Activated T-cell treated with anti-CD3 and anti-CD28 coated beads, Interleukin-2, amount 50 U/mL, for 24 hours (primary cell): ENCODE measurements at regions not wholly inside any gene's neighbourhood (a gene's known extent, or its start where the extent isn't known, plus 50 kb on each side); places are given as distances from the start of the nearest gene placed in this dataset.

Source experiments
- DNase-seq: peaks from one replicate; pipeline ENCODE4 v3.0.0-alpha.2; 2020
- H3K27ac Mint-ChIP-seq: 2 replicates; pipeline ENCODE4 v1.8.0; 2020; ENCODE audit warnings: mild to moderate bottlenecking, mixed read lengths
- H3K27me3 Mint-ChIP-seq: 2 replicates; pipeline ENCODE4 v1.8.0; 2020; ENCODE audit warnings: mixed read lengths
- H3K36me3 Mint-ChIP-seq: 2 replicates; pipeline ENCODE4 v1.8.0; 2020; ENCODE audit warnings: low read depth, mixed read lengths
- H3K4me1 Mint-ChIP-seq: 2 replicates; pipeline ENCODE4 v1.8.0; 2020; ENCODE audit warnings: low read depth, mixed read lengths
- H3K4me3 Mint-ChIP-seq: 2 replicates; pipeline ENCODE4 v1.8.0; 2020; ENCODE audit warnings: mild to moderate bottlenecking, moderate library complexity, mixed read lengths
- H3K9me3 Mint-ChIP-seq: 2 replicates; pipeline ENCODE4 v1.8.0; 2020; ENCODE audit warnings: mixed read lengths

- Mint-ChIP-seq H3K27ac (no peak overlapping the region), H3K27me3 (no peaks in the 10 kb centered on the region), H3K9me3 (no peaks in the 10 kb centered on the region)
Observed at GRCh38 chr12:74801625-74802024, 264.0 kb downstream of the ATXN7L3B start.

GRCh38 chr12:74816398-74817175, 279.0 kb downstream of the ATXN7L3B start:
- H3K27me3 Mint-ChIP-seq = no peaks in the 10 kb centered on the region
- DNase-seq = no peak
- no peak overlapping the region for H3K27ac Mint-ChIP-seq
- H3K4me1 Mint-ChIP-seq = no peaks in the 10 kb centered on the region
- no peak overlapping the region for H3K4me3 Mint-ChIP-seq
- H3K36me3 Mint-ChIP-seq = no peaks in the 10 kb centered on the region
- peaks cover 6% of the 10 kb centered on the region for H3K9me3 Mint-ChIP-seq

More at GRCh38 chr12:74801625-74802024, 264.0 kb downstream of the ATXN7L3B start:
- Mint-ChIP-seq H3K36me3 (no peaks in the 10 kb centered on the region), H3K4me3 (no peak overlapping the region), H3K4me1 (no peaks in the 10 kb centered on the region)
- DNase-seq = no peak

GRCh38 chr12:74817499-74817898, 279.9 kb downstream of the ATXN7L3B start:
- DNase-seq = no peak
- no peaks in the 10 kb centered on the region for H3K36me3 Mint-ChIP-seq
- peaks cover 6% of the 10 kb centered on the region for H3K9me3 Mint-ChIP-seq
- no peak overlapping the region for H3K27ac Mint-ChIP-seq
- H3K4me3 Mint-ChIP-seq = no peak overlapping the region
- H3K27me3 Mint-ChIP-seq = no peaks in the 10 kb centered on the region
- no peaks in the 10 kb centered on the region for H3K4me1 Mint-ChIP-seq

- no peaks in the 10 kb centered on the region for H3K27me3 Mint-ChIP-seq
- no peaks in the 10 kb centered on the region for H3K4me1 Mint-ChIP-seq
Observed at GRCh38 chr12:74818412-74818811, 280.8 kb downstream of the ATXN7L3B start.

GRCh38 chr12:74820324-74820723, 282.7 kb downstream of the ATXN7L3B start:
- H3K4me1 Mint-ChIP-seq = no peaks in the 10 kb centered on the region
- no peaks in the 10 kb centered on the region for H3K27me3 Mint-ChIP-seq
- H3K36me3 Mint-ChIP-seq = no peaks in the 10 kb centered on the region
- H3K9me3 Mint-ChIP-seq = no peaks in the 10 kb centered on the region
- H3K27ac Mint-ChIP-seq = no peak overlapping the region
- H3K4me3 Mint-ChIP-seq = no peak overlapping the region
- DNase-seq = no peak

More at GRCh38 chr12:74818412-74818811, 280.8 kb downstream of the ATXN7L3B start:
- Mint-ChIP-seq H3K36me3 (no peaks in the 10 kb centered on the region), H3K9me3 (peaks cover 6% of the 10 kb centered on the region), H3K4me3 (no peak overlapping the region), H3K27ac (no peak overlapping the region)
- DNase-seq = no peak

- no peak for DNase-seq
- H3K9me3 Mint-ChIP-seq = peaks cover 16% of the 10 kb centered on the region
- no peaks in the 10 kb centered on the region for H3K27me3 Mint-ChIP-seq
- no peak overlapping the region for H3K27ac Mint-ChIP-seq
- no peaks in the 10 kb centered on the region for H3K36me3 Mint-ChIP-seq
- H3K4me3 Mint-ChIP-seq = no peak overlapping the region
- no peaks in the 10 kb centered on the region for H3K4me1 Mint-ChIP-seq
Observed at GRCh38 chr12:74836567-74836966, 298.9 kb downstream of the ATXN7L3B start.

- H3K27ac Mint-ChIP-seq = no peak overlapping the region
- H3K27me3 Mint-ChIP-seq = no peaks in the 10 kb centered on the region
- H3K9me3 Mint-ChIP-seq = no peaks in the 10 kb centered on the region
- H3K4me3 Mint-ChIP-seq = no peak overlapping the region
- no peaks in the 10 kb centered on the region for H3K4me1 Mint-ChIP-seq
- DNase-seq = no peak
- H3K36me3 Mint-ChIP-seq = no peaks in the 10 kb centered on the region
Observed at GRCh38 chr12:74846116-74846515, 308.5 kb downstream of the ATXN7L3B start.

GRCh38 chr12:74847169-74847568, 309.5 kb downstream of the ATXN7L3B start:
- DNase-seq = no peak
- H3K27me3 Mint-ChIP-seq = no peaks in the 10 kb centered on the region
- no peaks in the 10 kb centered on the region for H3K36me3 Mint-ChIP-seq
- no peak overlapping the region for H3K27ac Mint-ChIP-seq
- H3K4me3 Mint-ChIP-seq = no peak overlapping the region
- no peaks in the 10 kb centered on the region for H3K4me1 Mint-ChIP-seq
- no peaks in the 10 kb centered on the region for H3K9me3 Mint-ChIP-seq

GRCh38 chr12:74848006-74848405, 310.4 kb downstream of the ATXN7L3B start:
- no peak for DNase-seq
- no peaks in the 10 kb centered on the region for H3K4me1 Mint-ChIP-seq
- H3K9me3 Mint-ChIP-seq = no peaks in the 10 kb centered on the region
- H3K27ac Mint-ChIP-seq = no peak overlapping the region
- H3K4me3 Mint-ChIP-seq = no peak overlapping the region
- no peaks in the 10 kb centered on the region for H3K27me3 Mint-ChIP-seq
- H3K36me3 Mint-ChIP-seq = no peaks in the 10 kb centered on the region

- no peaks in the 10 kb centered on the region for H3K27me3 Mint-ChIP-seq
- no peak overlapping the region for H3K4me3 Mint-ChIP-seq
- H3K4me1 Mint-ChIP-seq = no peaks in the 10 kb centered on the region
- no peak overlapping the region for H3K27ac Mint-ChIP-seq
- H3K9me3 Mint-ChIP-seq = no peaks in the 10 kb centered on the region
- no peak for DNase-seq
- no peaks in the 10 kb centered on the region for H3K36me3 Mint-ChIP-seq
Observed at GRCh38 chr12:74849801-74850200, 312.2 kb downstream of the ATXN7L3B start.

- Mint-ChIP-seq H3K4me3 (no peak overlapping the region), H3K9me3 (no peaks in the 10 kb centered on the region), H3K27ac (no peak overlapping the region), H3K27me3 (no peaks in the 10 kb centered on the region), H3K4me1 (no peaks in the 10 kb centered on the region), H3K36me3 (no peaks in the 10 kb centered on the region)
- DNase-seq = no peak
Observed at GRCh38 chr12:74871817-74872216, 334.2 kb downstream of the ATXN7L3B start.

GRCh38 chr12:74885775-74886174, 323.9 kb downstream of the KCNC2 start:
- peaks cover 22% of the 10 kb centered on the region for H3K4me1 Mint-ChIP-seq
- no peak overlapping the region for H3K27ac Mint-ChIP-seq
- no peaks in the 10 kb centered on the region for H3K36me3 Mint-ChIP-seq
- H3K4me3 Mint-ChIP-seq = no peak overlapping the region
- H3K9me3 Mint-ChIP-seq = peaks cover 3% of the 10 kb centered on the region
- H3K27me3 Mint-ChIP-seq = no peaks in the 10 kb centered on the region
- no peak for DNase-seq

- Mint-ChIP-seq H3K27me3 (no peaks in the 10 kb centered on the region), H3K4me1 (peaks cover 38% of the 10 kb centered on the region), H3K36me3 (no peaks in the 10 kb centered on the region), H3K27ac (peak overlapping the region; percentile 4), H3K4me3 (no peak overlapping the region), H3K9me3 (no peaks in the 10 kb centered on the region)
- no peak for DNase-seq
Observed at GRCh38 chr12:74889073-74889472, 320.6 kb downstream of the KCNC2 start.

- Mint-ChIP-seq H3K27ac (peak overlapping the region; percentile 77), H3K36me3 (no peaks in the 10 kb centered on the region), H3K4me3 (no peak overlapping the region), H3K4me1 (peaks cover 38% of the 10 kb centered on the region), H3K27me3 (no peaks in the 10 kb centered on the region), H3K9me3 (no peaks in the 10 kb centered on the region)
- no peak for DNase-seq
Observed at GRCh38 chr12:74889563-74890236, 319.9 kb downstream of the KCNC2 start.

- DNase-seq = no peak
- H3K27ac Mint-ChIP-seq = no peak overlapping the region
- no peaks in the 10 kb centered on the region for H3K36me3 Mint-ChIP-seq
- peaks cover 38% of the 10 kb centered on the region for H3K4me1 Mint-ChIP-seq
- no peaks in the 10 kb centered on the region for H3K9me3 Mint-ChIP-seq
- no peak overlapping the region for H3K4me3 Mint-ChIP-seq
- H3K27me3 Mint-ChIP-seq = no peaks in the 10 kb centered on the region
Observed at GRCh38 chr12:74890237-74890599, 319.4 kb downstream of the KCNC2 start.
